HCT116 (cell line): ENCODE measurements at regions not wholly inside any gene's neighbourhood (a gene's known extent, or its start where the extent isn't known, plus 50 kb on each side); places are given as distances from the start of the nearest gene placed in this dataset.

ENCODE experiments used
- ATAC-seq: fragments of 200-7000 bp; cut with Tn5 transposase; 2 replicates; pipeline ENCODE4 v1.9.1; 2020; ENCODE audit warnings: mild to moderate bottlenecking, moderate library complexity
- BruUV-seq: library from RNA; stranded (reverse); fragments of 400-500 nt; replicated peaks from 2 replicates; lab custom pipeline; 2021; lab: Mats Ljungman, UMichigan
- CTCF ChIA-PET: fragments of 300-600 bp; sonication (Branson Sonifier 250); formaldehyde crosslinking; loops from one replicate; lab custom pipeline; 2021; ENCODE audit warnings: antibody characterized with exemption; lab: Charles Lee
- POLR2A ChIA-PET: fragments of 300-600, 350-600 bp; sonication (Branson Sonifier 250); formaldehyde crosslinking; loops from one replicate; lab custom pipeline; 2021; ENCODE audit warnings: antibody characterized with exemption; lab: Charles Lee
- RAD21 ChIA-PET, 2 experiments: fragments of 300-600 bp; sonication (Branson Sonifier 250); formaldehyde crosslinking; loops; one replicate each; lab custom pipeline; 2023; ENCODE audit warnings: low total read pairs in 2 of 2; ENCODE audit not compliant: uncharacterized antibody in 2 of 2, unreplicated experiment in 2 of 2, low non-redundant PET in 1 of 2; lab: Charles Lee
- DNase-seq: peaks from one replicate; pipeline ENCODE4 v3.0.0-alpha.2; 2010; ENCODE audit warnings: low read depth, low spot score
- H2AFZ ChIP-seq: fragments of 200-600 bp; shearing (Covaris generic), sonication (generic); 2 replicates; pipeline ENCODE4 v1.6.1; 2017; ENCODE audit warnings: low read depth, mixed run types, mixed read lengths, antibody characterized with exemption, low read length; ENCODE audit not compliant: poor library complexity, severe bottlenecking
- H3K27ac ChIP-seq: 2 replicates; pipeline ENCODE4 v1.5.1; 2012; ENCODE audit warnings: low read depth, low read length
- H3K27me3 ChIP-seq: fragments of 200-600 bp; sonication (generic); 2 replicates; pipeline ENCODE4 v1.6.1; 2016; ENCODE audit warnings: mixed run types, low read length, mixed read lengths; ENCODE audit not compliant: insufficient read depth
- H3K36me3 ChIP-seq, 2 experiments: fragments of 200-500 bp in 1 of 2; fragments of 200-600 bp in 1 of 2; sonication (Bioruptor generic) in 1 of 2; sonication (generic) in 1 of 2; 2 replicates each; pipeline versions ENCODE4 v1.5.1 to v1.6.1; 2014 to 2016; ENCODE audit warnings: low read length in 2 of 2, inconsistent platforms in 1 of 2, mixed read lengths in 1 of 2, mixed run types in 1 of 2; ENCODE audit not compliant: insufficient read depth in 2 of 2, control insufficient read depth in 1 of 2
- H3K4me1 ChIP-seq, 2 experiments: fragments of 200-600 bp in 1 of 2; sonication (generic) in 1 of 2; 2 replicates each; pipeline versions ENCODE4 v1.5.1 to v1.6.1; 2012 to 2017; ENCODE audit warnings: low read length in 2 of 2, inconsistent platforms in 1 of 2, mild to moderate bottlenecking in 1 of 2, mixed read lengths in 1 of 2, mixed run types in 1 of 2, moderate library complexity in 1 of 2; ENCODE audit not compliant: insufficient read depth in 2 of 2, control insufficient read depth in 1 of 2
- H3K4me2 ChIP-seq: fragments of 200-600 bp; sonication (generic); 2 replicates; pipeline ENCODE4 v1.6.1; 2017; ENCODE audit warnings: mixed run types, low read length, mixed read lengths
- H3K4me3 ChIP-seq, 2 experiments: fragments of 200-600 bp in 1 of 2; sonication (generic) in 1 of 2; replicated peaks in 1 of 2; 2 replicates each; pipeline ENCODE4 v1.5.1; 2011 to 2016; ENCODE audit warnings: low read length in 2 of 2, control low read depth in 1 of 2, low read depth in 1 of 2, mild to moderate bottlenecking in 1 of 2, mixed read lengths in 1 of 2, mixed run types in 1 of 2
- H3K79me2 ChIP-seq: fragments of 200-600 bp; sonication (generic); 2 replicates; pipeline ENCODE4 v1.6.1; 2017; ENCODE audit warnings: mild to moderate bottlenecking, mixed run types, low read length, moderate library complexity, mixed read lengths; ENCODE audit not compliant: insufficient read depth
- H3K9ac ChIP-seq: fragments of 200-600 bp; sonication (generic); 2 replicates; pipeline ENCODE4 v1.6.1; 2016; ENCODE audit warnings: low read length, mixed read lengths
- H3K9me2 ChIP-seq: fragments of 200-600 bp; sonication (generic), shearing (Covaris generic); 2 replicates; pipeline ENCODE4 v1.6.1; 2017; ENCODE audit warnings: mixed run types, mild to moderate bottlenecking, moderate library complexity; ENCODE audit not compliant: insufficient read depth
- H3K9me3 ChIP-seq, 2 experiments: fragments of 200-500 bp in 1 of 2; fragments of 200-600 bp in 1 of 2; sonication (Bioruptor generic) in 1 of 2; sonication (generic) in 1 of 2; 2 replicates each; pipeline ENCODE4 v1.6.1; 2014 to 2017; ENCODE audit warnings: low read length in 2 of 2, mixed read lengths in 2 of 2, inconsistent platforms in 1 of 2, low read depth in 1 of 2, mild to moderate bottlenecking in 1 of 2, mixed run types in 1 of 2, moderate library complexity in 1 of 2; ENCODE audit not compliant: control insufficient read depth in 1 of 2, insufficient read depth in 1 of 2
- H4K20me1 ChIP-seq: fragments of 200-600 bp; sonication (generic), shearing (Covaris generic); 2 replicates; pipeline ENCODE4 v1.6.1; 2017; ENCODE audit warnings: mixed run types, mild to moderate bottlenecking, moderate library complexity; ENCODE audit not compliant: insufficient read depth
- CBX3 ChIP-seq: IDR thresholded peaks from 2 replicates; pipeline ENCODE4 v1.6.1; 2012; ENCODE audit warnings: low read depth
- CEBPB ChIP-seq: IDR thresholded peaks from 2 replicates; pipeline ENCODE4 v1.6.1; 2012; ENCODE audit warnings: low read depth
- ELF1 ChIP-seq: IDR thresholded peaks from 2 replicates; pipeline ENCODE4 v1.6.1; 2012; ENCODE audit warnings: low read depth, borderline replicate concordance
- EZH2 ChIP-seq: fragments of 200-600 bp; sonication (generic); IDR thresholded peaks from 2 replicates; pipeline ENCODE4 v1.6.1; 2017; ENCODE audit warnings: antibody characterized with exemption, mixed run types
- EZH2phosphoT487 ChIP-seq: fragments of 200-600 bp; IDR thresholded peaks from 2 replicates; pipeline ENCODE4 v1.6.1; 2018; ENCODE audit warnings: antibody characterized with exemption, borderline replicate concordance
- FOSL1 ChIP-seq: IDR thresholded peaks from 2 replicates; pipeline ENCODE4 v1.6.1; 2012; ENCODE audit warnings: low read depth
- POLR2A ChIP-seq: IDR thresholded peaks from 2 replicates; pipeline ENCODE4 v1.7.0; 2011; ENCODE audit warnings: borderline replicate concordance; ENCODE audit not compliant: insufficient read depth, insufficient read length; ENCODE audit errors: extremely low read depth
- SIN3A ChIP-seq: IDR thresholded peaks from 2 replicates; pipeline ENCODE4 v1.6.1; 2012; ENCODE audit warnings: low read depth
- SRF ChIP-seq: IDR thresholded peaks from 2 replicates; pipeline ENCODE4 v1.6.1; 2012; ENCODE audit warnings: low read depth
- TCF7L2 ChIP-seq: IDR thresholded peaks from 2 replicates; pipeline ENCODE4 v1.7.0; 2011; ENCODE audit warnings: borderline replicate concordance, inconsistent platforms; ENCODE audit not compliant: insufficient read depth, insufficient read length; ENCODE audit errors: extremely low read depth
- ZFX ChIP-seq: fragments of 450-650 bp; IDR thresholded peaks from 2 replicates; pipeline ENCODE4 v1.6.1; 2017
- intact Hi-C: fragments of 100-400 bp; cut with micrococcal nuclease; formaldehyde crosslinking; loops from 2 replicates; pipeline ENCODE4 v1.10.0; 2022
- TF ChIP-seq, protein P1 (sequence below), 3 experiments: fragments of 200-600 bp in 1 of 3; sonication (generic) in 1 of 3; IDR thresholded peaks in 2 of 3; conservative IDR thresholded peaks in 1 of 3; 2 replicates each; pipeline ENCODE4 v1.5.1; 2012 to 2017; ENCODE audit warnings: low read depth in 2 of 3, low read length in 2 of 3, antibody characterized with exemption in 1 of 3, borderline replicate concordance in 1 of 3, control low read depth in 1 of 3, mild to moderate bottlenecking in 1 of 3, mixed read lengths in 1 of 3, mixed run types in 1 of 3, moderate library complexity in 1 of 3; ENCODE audit not compliant: insufficient read depth in 1 of 3
- TF ChIP-seq, protein P2 (sequence below): IDR thresholded peaks from 2 replicates; pipeline ENCODE4 v1.6.1; 2012
- TF ChIP-seq, protein P3 (sequence below): IDR thresholded peaks from 2 replicates; pipeline ENCODE4 v1.6.1; 2012; ENCODE audit warnings: low read depth

DNA sequence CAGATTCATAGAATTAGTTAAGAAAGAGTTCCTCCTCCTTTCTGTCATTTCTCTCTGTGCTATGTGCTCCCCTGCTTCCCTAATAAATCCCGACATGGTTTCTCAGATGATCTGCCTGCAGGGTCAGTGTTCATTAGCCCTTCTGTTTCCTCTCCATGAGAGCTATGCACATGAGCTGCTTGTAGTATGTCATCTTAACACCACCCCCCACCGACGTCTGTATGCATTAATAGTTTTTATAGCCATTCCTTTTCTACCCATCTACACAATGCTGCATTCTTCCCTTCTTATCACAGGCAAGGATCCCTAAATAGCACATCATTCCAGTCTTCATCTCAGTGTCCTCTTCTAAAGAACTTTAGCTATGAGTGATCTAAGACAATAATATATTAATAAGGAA is 809.1 kb downstream of the ANKRD7 start:
- intact Hi-C loops, result no loop called here
- POLR2A ChIA-PET, result no interaction called here
- Histone ChIP-seq H3K9me2 (no peaks in the 10 kb centered on the region), H3K27ac (no peak overlapping the region), H3K4me3 (no peak overlapping the region), H4K20me1 (no peaks in the 10 kb centered on the region), H3K9me3 (no peaks in the 10 kb centered on the region), H3K36me3 (no peaks in the 10 kb centered on the region), H2AFZ (no peak overlapping the region), H3K9ac (no peak overlapping the region), H3K27me3 (no peaks in the 10 kb centered on the region), H3K4me2 (no peak overlapping the region), H3K4me1 (no peaks in the 10 kb centered on the region), H3K79me2 (no peaks in the 10 kb centered on the region)
- no TSS peak for BruUV-seq
- no peak for ATAC-seq
- RAD21 ChIA-PET, result no interaction called here
- TF ChIP-seq EZH2phosphoT487 (no peak), POLR2A (no peak), CBX3 (no peak), CEBPB (no peak), SRF (no peak), ZFX (no peak), EZH2 (no peak), TCF7L2 (no peak), ELF1 (no peak), SIN3A (no peak), FOSL1 (no peak)
- TF ChIP-seq, protein P1, sequence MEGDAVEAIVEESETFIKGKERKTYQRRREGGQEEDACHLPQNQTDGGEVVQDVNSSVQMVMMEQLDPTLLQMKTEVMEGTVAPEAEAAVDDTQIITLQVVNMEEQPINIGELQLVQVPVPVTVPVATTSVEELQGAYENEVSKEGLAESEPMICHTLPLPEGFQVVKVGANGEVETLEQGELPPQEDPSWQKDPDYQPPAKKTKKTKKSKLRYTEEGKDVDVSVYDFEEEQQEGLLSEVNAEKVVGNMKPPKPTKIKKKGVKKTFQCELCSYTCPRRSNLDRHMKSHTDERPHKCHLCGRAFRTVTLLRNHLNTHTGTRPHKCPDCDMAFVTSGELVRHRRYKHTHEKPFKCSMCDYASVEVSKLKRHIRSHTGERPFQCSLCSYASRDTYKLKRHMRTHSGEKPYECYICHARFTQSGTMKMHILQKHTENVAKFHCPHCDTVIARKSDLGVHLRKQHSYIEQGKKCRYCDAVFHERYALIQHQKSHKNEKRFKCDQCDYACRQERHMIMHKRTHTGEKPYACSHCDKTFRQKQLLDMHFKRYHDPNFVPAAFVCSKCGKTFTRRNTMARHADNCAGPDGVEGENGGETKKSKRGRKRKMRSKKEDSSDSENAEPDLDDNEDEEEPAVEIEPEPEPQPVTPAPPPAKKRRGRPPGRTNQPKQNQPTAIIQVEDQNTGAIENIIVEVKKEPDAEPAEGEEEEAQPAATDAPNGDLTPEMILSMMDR (IDR thresholded peaks at IDR 0.05 in 2 of 3, conservative IDR thresholded peaks at IDR 0.05 in 1 of 3; ENCODE audit: borderline replicate concordance in 1 of 3, insufficient read depth in 1 of 3, low read depth in 2 of 3, low read length in 2 of 3), result no peak
- TF ChIP-seq, protein P2, sequence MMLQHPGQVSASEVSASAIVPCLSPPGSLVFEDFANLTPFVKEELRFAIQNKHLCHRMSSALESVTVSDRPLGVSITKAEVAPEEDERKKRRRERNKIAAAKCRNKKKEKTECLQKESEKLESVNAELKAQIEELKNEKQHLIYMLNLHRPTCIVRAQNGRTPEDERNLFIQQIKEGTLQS, result no peak
- TF ChIP-seq, protein P3, sequence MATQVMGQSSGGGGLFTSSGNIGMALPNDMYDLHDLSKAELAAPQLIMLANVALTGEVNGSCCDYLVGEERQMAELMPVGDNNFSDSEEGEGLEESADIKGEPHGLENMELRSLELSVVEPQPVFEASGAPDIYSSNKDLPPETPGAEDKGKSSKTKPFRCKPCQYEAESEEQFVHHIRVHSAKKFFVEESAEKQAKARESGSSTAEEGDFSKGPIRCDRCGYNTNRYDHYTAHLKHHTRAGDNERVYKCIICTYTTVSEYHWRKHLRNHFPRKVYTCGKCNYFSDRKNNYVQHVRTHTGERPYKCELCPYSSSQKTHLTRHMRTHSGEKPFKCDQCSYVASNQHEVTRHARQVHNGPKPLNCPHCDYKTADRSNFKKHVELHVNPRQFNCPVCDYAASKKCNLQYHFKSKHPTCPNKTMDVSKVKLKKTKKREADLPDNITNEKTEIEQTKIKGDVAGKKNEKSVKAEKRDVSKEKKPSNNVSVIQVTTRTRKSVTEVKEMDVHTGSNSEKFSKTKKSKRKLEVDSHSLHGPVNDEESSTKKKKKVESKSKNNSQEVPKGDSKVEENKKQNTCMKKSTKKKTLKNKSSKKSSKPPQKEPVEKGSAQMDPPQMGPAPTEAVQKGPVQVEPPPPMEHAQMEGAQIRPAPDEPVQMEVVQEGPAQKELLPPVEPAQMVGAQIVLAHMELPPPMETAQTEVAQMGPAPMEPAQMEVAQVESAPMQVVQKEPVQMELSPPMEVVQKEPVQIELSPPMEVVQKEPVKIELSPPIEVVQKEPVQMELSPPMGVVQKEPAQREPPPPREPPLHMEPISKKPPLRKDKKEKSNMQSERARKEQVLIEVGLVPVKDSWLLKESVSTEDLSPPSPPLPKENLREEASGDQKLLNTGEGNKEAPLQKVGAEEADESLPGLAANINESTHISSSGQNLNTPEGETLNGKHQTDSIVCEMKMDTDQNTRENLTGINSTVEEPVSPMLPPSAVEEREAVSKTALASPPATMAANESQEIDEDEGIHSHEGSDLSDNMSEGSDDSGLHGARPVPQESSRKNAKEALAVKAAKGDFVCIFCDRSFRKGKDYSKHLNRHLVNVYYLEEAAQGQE, result no peak
- DNase-seq, result no peak
- CTCF ChIA-PET, result no interaction called here
